Activated CD8-positive, alpha-beta memory T cell treated with anti-CD3 and anti-CD28 coated beads, Interleukin-2, amount 50 U/mL, for 1 hour (primary cell): ENCODE measurements at regions not wholly inside any gene's neighbourhood (a gene's known extent, or its start where the extent isn't known, plus 50 kb on each side); places are given as distances from the start of the nearest gene placed in this dataset.

Experiments used
- DNase-seq: peaks from one replicate; pipeline ENCODE4 v3.0.0-alpha.2; 2020; ENCODE audit errors: extremely low read depth

- no peak for DNase-seq
Measured at GRCh38 chr1:224486801-224487583, 52.4 kb upstream of the WDR26 start.

GRCh38 chr1:224488806-224489499 is 54.4 kb upstream of the WDR26 start:
- no peak for DNase-seq

GRCh38 chr1:224489534-224490365 is 55.2 kb upstream of the WDR26 start:
- no peak for DNase-seq

- no peak for DNase-seq
Measured at GRCh38 chr1:224490549-224491537, 56.2 kb upstream of the WDR26 start.

GRCh38 chr1:224492015-224492414 is 57.4 kb upstream of the WDR26 start:
- no peak for DNase-seq

GRCh38 chr1:224492632-224493031 is 58.0 kb upstream of the WDR26 start:
- no peak for DNase-seq

DNA sequence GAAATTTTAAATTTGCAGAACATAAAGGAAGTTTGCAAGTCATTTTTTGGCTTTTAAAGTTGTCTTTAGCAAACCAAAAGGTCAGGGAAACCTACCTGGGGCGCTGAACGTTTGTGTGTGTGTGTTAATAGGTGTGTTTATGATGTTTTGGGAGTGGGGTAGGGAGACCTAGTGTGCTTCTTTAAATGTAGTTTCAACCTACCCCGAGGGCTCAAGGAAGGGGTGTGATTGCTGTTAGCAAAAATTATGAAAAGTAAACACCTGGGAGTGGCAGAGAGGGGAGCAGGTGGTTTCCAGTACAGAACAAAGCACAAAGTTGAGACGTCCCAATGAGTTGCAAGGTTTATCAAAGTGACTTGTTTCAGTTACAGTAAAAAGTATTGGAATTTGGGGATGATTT is 58.7 kb upstream of the WDR26 start:
- DNase-seq, result no peak

DNA sequence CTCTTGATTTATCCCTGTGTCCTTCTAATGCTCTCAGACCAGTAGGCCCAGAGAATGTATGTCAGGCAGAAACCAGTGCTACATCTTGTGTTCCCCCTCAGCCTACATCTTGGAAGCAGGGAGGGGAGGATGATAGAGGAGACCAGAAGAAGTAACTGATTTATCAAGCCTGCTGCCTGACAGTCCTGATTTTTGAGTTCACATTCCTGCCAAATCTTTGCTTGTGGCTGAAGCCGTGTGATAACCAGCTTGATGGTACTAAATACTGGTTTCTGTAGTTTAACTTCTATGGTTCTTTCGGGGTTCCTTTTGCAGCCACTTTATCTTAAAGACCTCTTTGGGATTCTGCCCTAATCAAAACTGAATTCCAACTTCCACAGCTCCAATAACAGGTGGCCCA is 59.7 kb upstream of the WDR26 start:
- DNase-seq, result no peak

DNA sequence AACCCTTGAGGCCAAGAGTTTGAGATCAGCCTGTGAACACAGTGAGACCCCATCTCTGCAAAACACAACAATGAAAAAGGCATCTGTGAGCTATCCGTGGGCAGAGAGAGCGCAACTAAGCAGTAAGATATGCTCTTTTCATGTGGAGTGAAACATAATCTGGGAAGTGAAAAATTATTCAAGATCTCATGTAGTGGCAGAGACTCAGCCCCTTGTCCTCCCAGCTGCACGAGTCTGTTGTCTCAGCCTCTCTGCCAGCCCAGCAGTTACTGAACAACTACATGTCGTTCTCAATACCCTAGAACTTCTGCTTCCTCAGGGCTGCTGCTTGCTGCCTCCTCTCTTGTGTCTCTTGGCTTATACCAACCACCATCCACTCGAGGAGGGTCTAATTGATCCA is 61.3 kb upstream of the WDR26 start:
- DNase-seq, result no peak

- no peak for DNase-seq
Measured at GRCh38 chr1:224496826-224497225, 62.2 kb upstream of the WDR26 start.

DNA sequence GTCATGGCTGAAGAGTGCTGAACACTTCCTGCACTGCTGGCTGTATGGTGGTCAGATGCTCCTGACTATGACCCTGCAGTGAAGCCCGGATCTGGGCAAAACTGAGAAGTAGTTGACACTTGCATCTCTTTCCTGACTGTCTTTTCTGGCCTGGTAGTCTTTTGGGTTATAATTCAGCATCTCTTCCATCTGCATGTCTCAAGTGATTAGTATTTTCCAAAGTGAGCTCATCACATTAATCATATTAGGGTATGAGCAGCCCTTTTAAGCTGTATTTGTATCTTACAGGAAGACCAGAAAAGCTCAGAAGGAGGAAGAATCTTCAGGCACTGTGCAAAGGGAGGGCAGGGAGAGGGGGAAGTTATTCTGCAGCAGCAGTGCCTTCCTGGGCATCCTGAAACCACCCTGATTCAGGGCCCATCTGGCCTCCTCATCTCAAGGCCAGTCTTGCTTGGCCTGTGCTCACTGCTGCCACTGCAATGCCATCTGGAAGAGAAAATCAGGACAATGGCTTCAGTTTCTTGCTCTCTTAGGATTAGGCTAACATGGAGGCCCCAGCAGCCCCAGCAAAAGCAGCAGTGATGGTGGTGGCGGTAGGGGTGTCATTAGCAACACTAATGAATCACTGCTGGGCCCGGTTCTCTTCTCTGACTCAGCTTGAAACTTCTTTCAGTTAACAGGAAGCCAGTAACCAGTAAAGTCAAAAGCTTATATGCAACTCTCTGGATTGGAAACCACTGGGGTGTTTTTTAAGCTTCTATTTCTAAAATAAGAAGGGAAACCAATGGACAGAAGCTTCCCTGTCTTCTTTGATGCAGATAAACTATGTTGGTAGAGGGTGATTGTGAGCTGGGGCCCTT is 63.3 kb upstream of the WDR26 start:
- no peak for DNase-seq

DNA sequence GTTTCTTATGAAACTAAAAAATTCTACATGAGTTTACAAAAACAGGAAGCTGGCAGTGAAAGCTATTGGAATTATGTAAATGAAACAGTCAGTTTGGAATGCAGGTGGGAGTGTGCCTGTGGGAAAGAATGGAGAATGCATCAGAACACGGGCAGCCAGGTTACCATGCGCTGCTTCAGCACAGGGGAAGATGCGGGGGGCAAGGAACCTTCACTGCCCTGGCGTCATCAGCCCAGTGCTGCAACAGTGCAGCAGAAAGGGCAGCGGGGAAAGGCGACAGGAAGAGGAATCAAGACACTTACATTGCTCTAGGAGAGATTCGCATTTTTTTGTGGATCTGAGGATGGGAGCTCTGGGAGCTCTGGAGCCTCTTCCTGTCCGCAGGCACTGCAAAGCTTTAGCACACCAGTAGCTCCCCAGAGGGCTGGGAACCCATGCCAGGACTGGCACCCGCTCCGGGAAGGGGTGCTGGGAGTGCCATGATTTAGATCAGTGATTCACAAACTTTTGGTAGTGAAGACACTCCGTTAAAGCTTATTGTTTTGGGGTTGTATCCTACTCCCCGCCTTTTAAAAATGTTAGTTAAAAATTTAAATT is 64.1 kb upstream of the WDR26 start:
- no peak for DNase-seq

GRCh38 chr1:224499204-224499603 is 64.6 kb upstream of the WDR26 start:
- no peak for DNase-seq

DNA sequence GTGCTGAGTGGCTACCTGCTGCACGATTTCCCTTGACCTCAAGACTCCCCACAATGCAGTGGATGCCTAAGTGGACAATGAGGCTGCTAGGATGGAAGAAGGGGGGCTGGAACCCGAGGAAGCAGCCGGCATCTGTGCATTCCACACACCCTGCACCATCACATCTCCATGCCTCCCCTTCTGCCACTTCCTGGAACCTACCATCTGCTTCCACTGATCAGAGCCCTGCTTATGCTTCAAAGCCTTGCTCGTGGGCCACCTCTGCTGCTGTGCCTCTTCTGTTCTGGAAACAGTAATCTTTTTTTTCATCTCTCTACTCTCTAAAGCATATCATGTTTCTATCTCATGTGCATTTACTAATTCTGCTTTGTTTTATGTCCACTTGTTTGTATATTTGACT is 66.2 kb upstream of the WDR26 start:
- DNase-seq, result no peak

GRCh38 chr1:224501836-224502235 is 67.2 kb upstream of the WDR26 start:
- no peak for DNase-seq

DNA sequence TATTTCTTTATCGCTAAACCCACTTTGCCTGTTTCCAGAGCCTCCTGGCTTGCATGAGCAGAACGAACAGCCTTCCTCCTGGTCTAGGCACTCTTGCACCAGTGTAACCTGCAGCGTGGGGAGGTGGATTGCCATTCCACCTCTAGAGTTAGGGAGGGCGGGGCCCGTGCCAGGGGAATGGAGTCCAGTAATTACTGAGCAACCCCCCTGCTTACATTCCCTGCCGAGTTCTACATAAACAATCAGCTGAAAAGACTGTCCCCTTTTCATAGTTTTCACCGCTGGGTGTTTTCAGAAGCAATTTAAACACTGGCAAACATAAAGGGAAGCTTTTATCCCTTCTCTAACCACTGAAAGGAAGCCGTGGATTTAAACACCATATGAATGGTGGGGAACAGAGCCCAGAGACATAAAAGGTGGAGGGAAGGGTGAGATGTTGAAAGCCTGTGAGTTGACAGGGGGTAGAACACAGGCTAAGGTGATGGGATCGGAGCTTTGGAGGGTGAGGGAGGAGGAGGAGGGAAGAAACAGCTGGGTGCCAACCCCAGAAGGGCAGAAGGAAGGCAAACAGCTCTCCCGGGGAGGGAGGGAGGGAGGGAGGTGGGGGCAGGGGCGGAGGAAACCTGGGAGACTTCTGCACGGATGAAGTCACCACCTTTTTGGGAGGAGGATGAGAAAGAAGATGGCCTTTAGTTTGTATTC is 68.0 kb upstream of the WDR26 start:
- DNase-seq, result no peak

DNA sequence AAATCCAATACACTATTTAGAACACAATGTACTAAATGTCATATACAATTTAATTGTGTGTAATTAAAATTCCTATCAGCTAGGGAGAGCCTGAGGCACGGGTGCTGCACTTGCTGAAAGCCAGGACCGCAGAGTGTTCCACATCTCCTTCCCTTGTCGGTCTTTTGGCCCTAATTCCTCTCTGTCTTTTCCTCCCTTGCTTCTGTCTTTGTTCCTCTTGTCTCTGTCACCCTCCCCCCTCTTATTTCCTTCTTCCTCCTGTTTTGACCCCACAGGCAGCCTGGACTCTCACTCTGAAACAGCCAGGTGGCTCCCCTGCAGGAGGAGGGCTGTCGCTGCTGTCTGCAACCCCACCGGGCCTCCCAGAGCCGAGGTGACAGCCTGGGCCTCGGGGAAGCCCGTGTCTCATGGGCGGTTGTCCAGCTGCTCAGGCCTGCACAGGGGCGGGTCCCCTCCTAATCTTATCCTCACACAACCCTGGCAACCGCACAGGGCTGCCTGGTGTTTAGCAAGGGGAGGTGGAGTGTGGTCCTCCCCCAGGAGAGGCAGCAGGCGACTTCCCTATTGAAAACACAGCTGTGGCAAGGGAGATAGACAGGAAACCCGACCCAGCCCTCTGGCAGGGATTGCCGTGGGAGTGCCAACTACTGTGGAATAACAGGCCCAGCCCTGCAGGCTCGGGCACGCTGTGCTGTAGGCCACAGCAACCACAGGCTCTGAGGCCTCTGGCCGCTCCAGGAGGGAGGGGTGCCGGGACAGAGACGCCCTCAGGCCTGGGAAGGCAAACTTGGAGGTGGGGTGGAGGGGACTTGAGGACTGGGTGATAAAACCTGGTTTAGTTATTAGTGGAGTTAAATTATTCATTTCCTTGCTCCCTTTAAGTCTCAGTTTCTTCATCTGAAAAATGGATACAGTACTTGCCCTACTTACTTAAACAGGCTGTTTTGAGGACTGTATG is 68.8 kb upstream of the WDR26 start:
- no peak for DNase-seq
